GM21515 (cell line): ENCODE measurements at regions not wholly inside any gene's neighbourhood (a gene's known extent, or its start where the extent isn't known, plus 50 kb on each side); places are given as distances from the start of the nearest gene placed in this dataset.
"Not testable (repeated sequence)": the region's sequence is repeated elsewhere in the genome, so short reads cannot be mapped to it uniquely, and the experiment has no call there.

Experiments used
- ATAC-seq: cut with Tn5 transposase; IDR thresholded peaks from one replicate; pipeline ENCODE4 v1.9.1; 2021; ENCODE audit not compliant: unreplicated experiment

- ATAC-seq, result no peak
Observed at GRCh38 chr3:181534781-181535221, 176.9 kb upstream of the SOX2 start.

- no peak for ATAC-seq
Observed at GRCh38 chr3:181533811-181534210, 177.9 kb upstream of the SOX2 start.

GRCh38 chr3:181530584-181530983 is 181.1 kb upstream of the SOX2 start:
- ATAC-seq, result no peak

- ATAC-seq, result no peak
Observed at GRCh38 chr3:181521831-181522230, 189.9 kb upstream of the SOX2 start.

GRCh38 chr3:181518222-181518621 is 193.5 kb upstream of the SOX2 start:
- no peak for ATAC-seq

- no peak for ATAC-seq
Observed at GRCh38 chr3:181512787-181513186, 198.9 kb upstream of the SOX2 start.

GRCh38 chr3:181510500-181510899 is 201.2 kb upstream of the SOX2 start:
- ATAC-seq, result no peak

- ATAC-seq, result no peak
Observed at GRCh38 chr3:181497358-181497757, 214.4 kb upstream of the SOX2 start.

GRCh38 chr3:181493423-181493822 is 218.3 kb upstream of the SOX2 start:
- no peak for ATAC-seq

GRCh38 chr3:181488536-181488935 is 223.2 kb upstream of the SOX2 start:
- ATAC-seq, result no peak

- ATAC-seq, result no peak
Observed at GRCh38 chr3:181487236-181487978, 224.3 kb upstream of the SOX2 start.

- no peak for ATAC-seq
Observed at GRCh38 chr3:181486141-181486885, 225.4 kb upstream of the SOX2 start.

- no peak for ATAC-seq
Observed at GRCh38 chr3:181484026-181484425, 227.7 kb upstream of the SOX2 start.

GRCh38 chr3:181475146-181475545 is 236.6 kb upstream of the SOX2 start:
- not testable (repeated sequence) for ATAC-seq

- no peak for ATAC-seq
Observed at GRCh38 chr3:181470349-181470748, 241.4 kb upstream of the SOX2 start.

- no peak for ATAC-seq
Observed at GRCh38 chr3:181464033-181464694, 247.6 kb upstream of the SOX2 start.

GRCh38 chr3:181461381-181461780 is 250.3 kb upstream of the SOX2 start:
- no peak for ATAC-seq

GRCh38 chr3:181459516-181459915 is 252.2 kb upstream of the SOX2 start:
- no peak for ATAC-seq

- ATAC-seq, result no peak
Observed at GRCh38 chr3:181458857-181459256, 252.9 kb upstream of the SOX2 start.

GRCh38 chr3:181457756-181458155 is 254.0 kb upstream of the SOX2 start:
- ATAC-seq, result no peak

GRCh38 chr3:181457190-181457589 is 254.5 kb upstream of the SOX2 start:
- ATAC-seq, result no peak

GRCh38 chr3:181455276-181455675 is 256.4 kb upstream of the SOX2 start:
- no peak for ATAC-seq
